Stromal cell of bone marrow (primary cell): ENCODE measurements at regions not wholly inside any gene's neighbourhood (a gene's known extent, or its start where the extent isn't known, plus 50 kb on each side); places are given as distances from the start of the nearest gene placed in this dataset.

Source experiments
- DNase-seq: peaks from one replicate; pipeline ENCODE4 v3.0.0-alpha.2; 2012; ENCODE audit warnings: low read depth

- no peak for DNase-seq
Observed at GRCh38 chr11:106331176-106331575, 253.7 kb downstream of the AASDHPPT start.

DNA sequence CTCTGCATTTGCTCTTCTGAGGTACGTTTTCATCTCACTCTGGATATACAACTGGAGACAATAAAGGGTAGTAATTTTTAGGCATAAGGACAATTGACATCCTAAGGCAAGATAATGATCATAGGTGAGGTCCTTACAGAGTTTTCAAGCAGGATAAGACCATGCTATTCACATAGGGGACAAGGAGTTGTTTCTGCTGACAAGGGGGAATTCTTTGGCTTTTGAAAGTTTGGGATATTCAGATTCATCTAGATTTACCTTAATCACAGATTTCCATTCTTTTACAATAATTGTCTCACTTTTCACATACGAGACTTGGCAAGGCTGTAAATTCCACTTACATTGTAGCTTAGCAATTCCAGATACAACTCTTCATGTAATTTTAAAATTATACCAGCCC is 256.2 kb downstream of the AASDHPPT start:
- no peak for DNase-seq

GRCh38 chr11:106344394-106344793 is 266.9 kb downstream of the AASDHPPT start:
- DNase-seq, result peak; percentile 14

DNA sequence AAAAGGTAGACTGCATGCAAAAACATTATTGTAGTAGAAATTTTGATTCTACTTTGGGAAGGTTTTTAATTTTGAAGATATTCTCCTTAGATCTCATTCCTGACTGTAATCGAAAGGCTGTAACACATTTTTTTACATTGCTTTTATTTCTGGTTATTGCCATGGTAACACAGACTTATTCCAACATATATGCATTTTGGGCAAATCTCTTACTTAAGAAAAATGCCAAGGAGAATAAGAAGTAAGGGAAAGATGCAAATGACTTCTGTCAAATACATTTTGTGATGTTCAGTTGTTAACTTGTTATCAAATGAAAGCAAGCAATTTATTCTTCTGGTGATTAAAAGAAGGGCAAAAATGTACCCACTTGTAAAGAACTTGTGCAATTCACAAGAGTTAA is 267.5 kb downstream of the AASDHPPT start:
- DNase-seq, result no peak

DNA sequence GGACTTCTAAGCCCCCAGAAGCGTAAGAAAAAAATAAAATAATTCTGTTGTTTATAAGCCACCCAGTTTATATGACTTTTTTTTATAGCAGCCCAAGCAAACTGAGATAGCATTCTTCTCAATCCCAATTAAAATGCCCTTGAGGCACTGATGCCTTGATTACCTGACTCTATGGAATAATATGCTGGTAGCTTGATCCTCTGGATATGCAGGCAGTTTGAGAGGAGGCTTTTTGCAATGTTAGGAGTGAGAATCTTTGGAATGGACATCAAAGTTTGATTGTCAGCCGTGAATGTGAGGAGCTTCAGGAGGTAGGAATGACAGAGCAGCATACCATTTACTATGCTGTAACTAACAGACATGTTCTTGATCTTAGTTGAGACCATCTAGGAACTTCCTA is 275.6 kb downstream of the AASDHPPT start:
- DNase-seq, result no peak

- DNase-seq, result no peak
Observed at GRCh38 chr11:106369224-106369623, 291.8 kb downstream of the AASDHPPT start.

DNA sequence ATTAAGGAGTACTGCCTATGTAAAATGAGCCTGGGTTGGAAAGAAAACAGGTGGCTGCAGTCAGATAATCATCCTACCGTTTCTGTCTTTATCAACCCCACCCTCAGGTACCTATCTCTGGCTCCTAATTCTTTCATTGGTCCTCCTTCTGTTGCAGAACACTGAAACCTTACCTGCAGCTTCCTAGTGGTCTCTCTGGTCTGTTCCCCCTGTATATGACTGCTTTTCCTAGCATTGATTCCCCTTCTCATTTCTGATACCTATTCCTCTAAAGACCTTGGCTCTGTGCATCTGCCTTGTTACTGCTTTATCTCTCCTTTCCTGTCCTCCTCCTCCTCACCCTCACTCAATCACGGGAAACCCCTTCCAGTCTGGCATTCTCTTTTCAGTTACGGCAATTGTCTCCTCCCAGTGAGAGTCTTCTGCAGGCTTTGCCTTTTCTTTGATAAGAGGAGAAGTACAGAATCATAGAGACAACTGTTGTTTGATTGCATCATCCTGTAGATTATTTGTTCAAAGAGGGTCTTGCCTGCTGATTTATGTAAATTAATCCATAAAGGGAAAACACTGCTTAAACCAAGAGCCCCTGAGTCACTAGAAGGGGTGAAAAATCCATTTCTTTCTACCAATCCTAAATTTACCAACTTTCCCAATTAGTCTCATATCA is 301.2 kb downstream of the AASDHPPT start:
- no peak for DNase-seq

- DNase-seq, result no peak
Observed at GRCh38 chr11:106379265-106379664, 301.8 kb downstream of the AASDHPPT start.

DNA sequence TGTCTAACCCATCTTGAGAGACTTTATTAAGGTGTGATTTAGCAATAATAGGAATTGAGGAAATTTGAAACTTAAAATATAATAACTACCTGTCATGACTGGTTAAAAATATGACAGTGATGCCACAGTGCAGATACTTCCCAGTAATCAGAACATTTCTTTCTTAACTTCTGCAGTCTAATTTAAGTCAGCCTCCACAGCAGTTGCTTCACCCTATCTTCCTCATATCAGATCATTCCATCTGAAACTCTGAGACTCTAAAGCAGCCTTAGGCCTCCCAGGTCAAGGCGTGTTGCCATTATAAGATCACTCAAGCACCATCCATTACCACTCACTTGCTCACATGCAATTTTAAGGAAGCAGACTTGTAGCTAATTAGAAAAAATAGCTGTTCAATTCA is 302.2 kb downstream of the AASDHPPT start:
- no peak for DNase-seq

DNA sequence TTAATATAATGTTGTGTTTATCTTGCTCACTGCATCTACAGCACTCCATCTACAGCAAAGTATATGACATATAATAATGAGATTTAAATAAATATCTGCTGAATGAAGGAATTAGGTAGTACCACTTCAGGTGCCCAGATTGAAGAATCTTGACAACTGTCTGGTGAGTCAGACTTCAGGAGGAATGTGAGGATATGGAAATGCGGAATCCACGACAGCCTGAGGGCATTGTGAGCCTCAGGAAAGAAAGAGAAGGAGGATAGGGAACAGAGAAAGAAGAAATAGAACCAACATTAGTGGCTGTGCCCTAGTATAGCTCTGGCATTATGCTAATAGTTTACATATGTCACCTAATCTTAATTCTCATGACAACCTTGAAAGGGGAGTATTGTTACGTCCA is 304.4 kb downstream of the AASDHPPT start:
- no peak for DNase-seq

- DNase-seq, result no peak
Observed at GRCh38 chr11:106384429-106384828, 307.0 kb downstream of the AASDHPPT start.

DNA sequence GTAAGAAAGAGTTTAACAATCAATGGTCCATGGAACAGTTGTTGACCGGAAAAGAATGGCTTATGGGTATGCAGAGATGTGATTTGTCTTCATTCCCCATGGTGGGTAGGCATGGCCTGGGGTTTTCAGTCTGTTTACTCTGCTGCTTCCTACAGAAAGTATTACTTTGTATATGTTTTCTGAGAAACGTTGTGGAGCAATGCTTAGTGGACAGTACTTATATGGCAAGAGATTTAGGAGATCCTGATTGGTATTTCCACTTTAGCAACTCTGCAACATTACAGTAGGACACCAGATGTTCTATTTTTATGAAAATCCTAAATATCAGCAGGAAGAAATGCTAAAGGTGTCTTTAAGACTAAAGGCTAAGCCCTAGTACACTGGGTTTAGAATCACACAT is 309.1 kb downstream of the AASDHPPT start:
- no peak for DNase-seq

DNA sequence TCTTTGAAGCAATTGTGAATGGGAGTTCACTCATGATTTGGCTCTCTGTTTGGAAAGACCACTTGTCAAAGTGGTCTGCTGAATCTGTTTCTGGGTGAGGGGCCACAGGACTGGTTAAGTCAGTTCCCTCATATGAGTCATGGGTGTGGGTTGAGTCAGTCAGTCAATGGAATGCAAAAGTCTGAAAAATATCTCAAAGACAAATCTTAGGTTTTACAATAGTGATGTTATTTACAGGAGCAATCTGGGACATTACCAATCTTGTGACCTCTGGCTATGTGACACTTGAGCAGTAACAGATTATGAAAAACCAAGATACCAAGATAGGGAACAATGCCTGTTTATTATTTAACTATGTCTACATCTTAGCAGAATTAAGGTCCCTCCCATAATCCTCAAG is 311.6 kb downstream of the AASDHPPT start:
- no peak for DNase-seq

GRCh38 chr11:106390078-106390477 is 312.6 kb downstream of the AASDHPPT start:
- DNase-seq, result no peak

GRCh38 chr11:106391771-106392420 is 314.4 kb downstream of the AASDHPPT start:
- DNase-seq, result peak; percentile 54

DNA sequence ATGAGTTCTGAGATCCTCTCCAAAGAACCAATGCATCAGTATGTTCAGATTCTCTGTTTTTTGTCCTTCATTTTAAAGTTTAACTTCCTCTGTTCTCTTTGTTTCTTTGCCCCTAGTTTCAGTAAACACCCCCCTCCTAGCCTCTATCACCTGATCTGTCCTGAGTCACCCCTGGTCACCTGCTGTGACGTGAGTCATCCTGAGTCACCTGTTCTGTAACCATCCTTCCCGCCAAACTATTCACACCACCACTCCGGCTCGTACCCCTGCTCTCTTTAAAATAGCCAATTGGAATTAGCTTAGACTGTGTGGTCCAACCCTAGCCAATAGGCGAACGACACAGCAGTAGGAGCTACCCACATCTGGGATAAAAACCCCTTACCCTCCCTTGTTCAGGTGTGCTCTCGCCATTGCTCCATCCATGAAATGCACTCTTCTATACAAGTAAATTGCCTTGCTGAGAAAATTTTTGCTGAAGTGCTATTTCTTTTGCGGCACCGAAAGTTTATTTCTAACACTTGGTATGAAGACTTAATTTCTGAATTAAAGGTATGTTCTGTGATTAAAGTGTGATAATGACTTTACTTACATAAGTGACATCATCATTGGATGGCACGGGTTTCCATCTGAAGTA is 318.4 kb downstream of the AASDHPPT start:
- DNase-seq, result no peak

DNA sequence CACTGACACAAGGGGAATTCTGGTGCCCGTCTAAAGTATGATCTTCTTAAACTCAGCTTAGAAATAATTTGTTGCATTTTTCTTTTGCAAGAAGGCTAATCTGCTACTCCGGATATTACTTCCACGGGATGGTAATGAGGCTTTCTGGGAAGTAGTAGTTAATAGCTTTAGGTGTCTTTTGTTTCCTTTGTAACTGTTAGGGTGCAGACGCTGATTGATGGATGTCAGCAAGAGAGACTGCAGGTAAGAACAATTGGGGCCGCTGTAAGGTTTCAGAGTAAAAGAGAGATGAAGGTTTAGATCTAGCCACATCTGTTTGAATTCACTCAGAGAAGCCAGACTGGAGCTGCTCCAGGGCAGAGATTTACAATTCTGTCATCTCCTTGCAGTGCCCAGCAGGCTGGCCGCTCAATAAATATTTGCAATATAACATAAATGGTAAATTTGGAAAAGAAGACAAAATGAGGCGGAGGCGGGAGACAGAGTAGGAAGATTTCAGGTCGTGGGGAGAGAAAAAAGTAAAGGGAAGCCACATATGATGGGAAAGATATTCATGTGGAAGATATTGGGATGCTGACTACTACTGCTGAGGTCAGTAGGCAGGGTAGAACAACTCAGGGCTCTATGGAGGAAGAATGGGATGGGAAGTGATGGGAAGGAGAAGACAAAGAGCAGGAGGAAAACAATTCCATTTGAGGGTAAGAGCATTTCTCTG is 320.5 kb downstream of the AASDHPPT start:
- no peak for DNase-seq

- DNase-seq, result no peak
Observed at GRCh38 chr11:106398502-106399075, 321.1 kb downstream of the AASDHPPT start.

GRCh38 chr11:106399076-106399511 is 321.6 kb downstream of the AASDHPPT start:
- DNase-seq, result peak; percentile 99

DNA sequence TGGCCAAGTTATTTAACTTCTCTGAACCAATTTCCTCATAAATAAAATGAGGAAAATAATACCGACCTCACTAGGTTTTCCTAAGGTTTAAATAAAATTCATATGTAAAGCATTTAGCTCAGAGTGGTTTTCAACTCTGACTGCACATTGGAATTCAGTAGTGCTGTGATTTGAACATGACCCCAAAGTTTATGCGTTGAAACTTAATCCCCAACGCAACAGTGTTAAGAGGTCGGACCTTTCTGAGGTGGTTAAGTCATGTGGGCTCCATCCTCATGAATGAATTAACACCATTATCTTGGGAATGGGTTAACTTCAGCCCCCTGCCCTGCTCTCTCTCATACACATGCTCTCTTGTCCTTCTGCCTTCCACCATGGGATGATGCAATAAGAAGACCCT is 322.2 kb downstream of the AASDHPPT start:
- DNase-seq, result no peak

DNA sequence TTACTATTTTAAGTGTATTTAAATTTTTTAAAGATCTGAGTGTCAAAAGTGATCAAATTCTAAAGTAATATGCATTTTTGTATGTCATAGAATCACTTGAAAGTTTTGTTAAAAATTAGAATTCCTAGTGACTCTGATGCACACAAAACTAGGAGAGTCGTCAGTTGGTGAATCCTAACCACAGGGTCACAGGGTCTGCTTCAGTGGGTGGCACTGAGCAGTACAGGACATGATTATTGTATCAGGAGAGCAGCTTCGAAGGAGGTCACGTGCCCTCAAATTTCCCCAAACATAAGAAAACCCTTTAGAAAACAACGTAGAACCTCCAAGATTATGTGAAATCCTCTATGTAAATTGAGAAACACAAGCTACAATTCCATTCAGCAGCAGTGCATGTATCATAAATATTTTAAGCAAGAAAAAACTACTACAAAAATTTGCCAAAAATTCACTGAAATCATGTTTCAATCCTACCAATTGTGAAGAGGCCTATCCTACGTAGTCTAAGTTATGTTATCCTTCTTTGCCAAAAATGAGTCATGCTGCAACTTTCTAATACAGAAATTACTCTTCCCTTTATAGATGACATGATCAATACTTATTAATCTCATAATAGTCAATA is 323.6 kb downstream of the AASDHPPT start:
- no peak for DNase-seq

- DNase-seq, result no peak
Observed at GRCh38 chr11:106403751-106404150, 326.3 kb downstream of the AASDHPPT start.
